Keratinocyte (primary cell): ENCODE measurements at regions not wholly inside any gene's neighbourhood (a gene's known extent, or its start where the extent isn't known, plus 50 kb on each side); places are given as distances from the start of the nearest gene placed in this dataset.

Source experiments
- DNase-seq: peaks from one replicate; pipeline ENCODE4 v3.0.0-alpha.2; 2011; ENCODE audit warnings: low read depth, missing footprints, low spot score
- FAIRE-seq: peaks from 2 replicates; lab custom pipeline; 2011; peaks lifted over from hg19 to GRCh38; lab: Jason Lieb, UNC
- H2AFZ ChIP-seq: 2 replicates; pipeline ENCODE4 v1.6.0; 2012; ENCODE audit warnings: low read length, control low read depth, inconsistent platforms; ENCODE audit not compliant: control insufficient read depth
- H3K27ac ChIP-seq: 2 replicates; pipeline ENCODE4 v1.5.1; 2011; ENCODE audit warnings: low read length; ENCODE audit not compliant: control insufficient read depth, insufficient read depth
- H3K27me3 ChIP-seq: 3 replicates; pipeline ENCODE4 v1.6.0; 2011; ENCODE audit warnings: low read length; ENCODE audit not compliant: control insufficient read depth, insufficient read depth; ENCODE audit errors: extremely low read depth
- H3K36me3 ChIP-seq, 2 experiments: 2 replicates in 1 of 2; 3 replicates in 1 of 2; pipeline ENCODE4 v1.5.1; 2011; ENCODE audit warnings: low read length in 2 of 2, mild to moderate bottlenecking in 1 of 2; ENCODE audit not compliant: control insufficient read depth in 2 of 2, insufficient read depth in 2 of 2; ENCODE audit errors: extremely low read depth in 1 of 2
- H3K4me1 ChIP-seq: 3 replicates; pipeline ENCODE4 v1.5.1; 2011; ENCODE audit warnings: low read length; ENCODE audit not compliant: control insufficient read depth, insufficient read depth; ENCODE audit errors: extremely low read depth
- H3K4me2 ChIP-seq: 3 replicates; pipeline ENCODE4 v1.6.0; 2011; ENCODE audit warnings: low read depth, low read length; ENCODE audit not compliant: control insufficient read depth, insufficient read depth; ENCODE audit errors: extremely low read depth
- H3K4me3 ChIP-seq, 3 experiments: fragments of 200-600 bp in 1 of 3; sonication (generic) in 1 of 3; 2 replicates in 2 of 3; 3 replicates in 1 of 3; pipeline ENCODE4 v1.5.1; 2011 to 2016; ENCODE audit warnings: low read length in 3 of 3, mild to moderate bottlenecking in 3 of 3, control low read depth in 2 of 3, inconsistent platforms in 1 of 3, low read depth in 1 of 3, mixed read lengths in 1 of 3, mixed run types in 1 of 3, moderate library complexity in 1 of 3; ENCODE audit not compliant: control insufficient read depth in 2 of 3, insufficient read depth in 2 of 3; ENCODE audit errors: extremely low read depth in 1 of 3
- H3K79me2 ChIP-seq: 2 replicates; pipeline ENCODE4 v1.6.0; 2012; ENCODE audit warnings: low read length; ENCODE audit not compliant: control insufficient read depth, insufficient read depth
- H3K9ac ChIP-seq: 3 replicates; pipeline ENCODE4 v1.6.0; 2011; ENCODE audit warnings: low read length; ENCODE audit not compliant: control insufficient read depth, insufficient read depth; ENCODE audit errors: extremely low read depth
- H3K9me1 ChIP-seq: 3 replicates; pipeline ENCODE4 v1.6.0; 2011; ENCODE audit warnings: low read length; ENCODE audit not compliant: control insufficient read depth, insufficient read depth; ENCODE audit errors: extremely low read depth
- H3K9me3 ChIP-seq: 2 replicates; pipeline ENCODE4 v1.5.1; 2012; ENCODE audit warnings: low read depth, low read length; ENCODE audit not compliant: control insufficient read depth
- H4K20me1 ChIP-seq: 3 replicates; pipeline ENCODE4 v1.6.0; 2011; ENCODE audit warnings: low read length; ENCODE audit not compliant: control insufficient read depth, insufficient read depth; ENCODE audit errors: extremely low read depth
- CTCF ChIP-seq, 3 experiments: IDR thresholded peaks in 1 of 3; conservative IDR thresholded peaks in 1 of 3; optimal IDR thresholded peaks in 1 of 3; 2 replicates in 2 of 3; 3 replicates in 1 of 3; pipeline versions ENCODE3 to v1.5.1; 2011; ENCODE audit warnings: low read length in 3 of 3, mild to moderate bottlenecking in 3 of 3, moderate library complexity in 2 of 3, control low read depth in 1 of 3, inconsistent platforms in 1 of 3; ENCODE audit not compliant: insufficient read depth in 2 of 3; ENCODE audit errors: extremely low read depth in 1 of 3
- EZH2 ChIP-seq: IDR thresholded peaks from one replicate; pipeline ENCODE4 v1.6.1; 2012; ENCODE audit warnings: inconsistent platforms, mild to moderate bottlenecking, low read length, moderate library complexity
- dilution Hi-C: fragments of 300-500 bp; cut with MboI; formaldehyde crosslinking; loops from one replicate; pipeline ENCODE4 v1.7.0; 2020; ENCODE audit warnings: low sequenced_read_pairs; ENCODE audit not compliant: extremely low pct_ligation_motif_present

GRCh38 chr6:19303383-19303782 lies 533.8 kb upstream of the ID4 start:
- Histone ChIP-seq H3K4me3 (no peak overlapping the region), H3K9me1 (no peaks in the 10 kb centered on the region), H3K36me3 (no peaks in the 10 kb centered on the region), H3K9me3 (no peaks in the 10 kb centered on the region), H3K79me2 (no peaks in the 10 kb centered on the region), H3K27me3 (no peaks in the 10 kb centered on the region), H3K9ac (no peak overlapping the region), H3K4me2 (no peak overlapping the region), H2AFZ (no peak overlapping the region), H4K20me1 (no peaks in the 10 kb centered on the region), H3K4me1 (no peaks in the 10 kb centered on the region), H3K27ac (no peak overlapping the region)
- TF ChIP-seq EZH2 (no peak), CTCF (optimal IDR thresholded peaks at IDR 0.05 in 1 of 3, IDR thresholded peaks at IDR 0.05 in 1 of 3, conservative IDR thresholded peaks at IDR 0.05 in 1 of 3; ENCODE audit: extremely low read depth in 1 of 3, insufficient read depth in 2 of 3, low read length in 3 of 3) (no peak)
- DNase-seq (no peak), FAIRE-seq (no peak)
- dilution Hi-C loops: no loop called here

GRCh38 chr6:19309661-19310060 lies 527.5 kb upstream of the ID4 start:
- no peaks in the 10 kb centered on the region for H3K79me2 ChIP-seq
- no peak overlapping the region for H3K4me3 ChIP-seq
- no peak overlapping the region for H3K9ac ChIP-seq
- no peaks in the 10 kb centered on the region for H3K9me3 ChIP-seq
- FAIRE-seq (no peak), DNase-seq (no peak)
- dilution Hi-C loops: no loop called here
- H3K9me1 ChIP-seq: no peaks in the 10 kb centered on the region
- no peaks in the 10 kb centered on the region for H3K4me1 ChIP-seq
- no peaks in the 10 kb centered on the region for H3K36me3 ChIP-seq
- no peak overlapping the region for H2AFZ ChIP-seq
- H3K27ac ChIP-seq: no peak overlapping the region
- no peak overlapping the region for H3K4me2 ChIP-seq
- no peaks in the 10 kb centered on the region for H4K20me1 ChIP-seq
- no peaks in the 10 kb centered on the region for H3K27me3 ChIP-seq
- TF ChIP-seq EZH2 (no peak), CTCF (optimal IDR thresholded peaks at IDR 0.05 in 1 of 3, IDR thresholded peaks at IDR 0.05 in 1 of 3, conservative IDR thresholded peaks at IDR 0.05 in 1 of 3; ENCODE audit: extremely low read depth in 1 of 3, insufficient read depth in 2 of 3, low read length in 3 of 3) (no peak)
